ENCODE measurements at regions not wholly inside any gene's neighbourhood (a gene's known extent, or its start where the extent isn't known, plus 50 kb on each side); places are given as distances from the start of the nearest gene placed in this dataset.

DNA sequence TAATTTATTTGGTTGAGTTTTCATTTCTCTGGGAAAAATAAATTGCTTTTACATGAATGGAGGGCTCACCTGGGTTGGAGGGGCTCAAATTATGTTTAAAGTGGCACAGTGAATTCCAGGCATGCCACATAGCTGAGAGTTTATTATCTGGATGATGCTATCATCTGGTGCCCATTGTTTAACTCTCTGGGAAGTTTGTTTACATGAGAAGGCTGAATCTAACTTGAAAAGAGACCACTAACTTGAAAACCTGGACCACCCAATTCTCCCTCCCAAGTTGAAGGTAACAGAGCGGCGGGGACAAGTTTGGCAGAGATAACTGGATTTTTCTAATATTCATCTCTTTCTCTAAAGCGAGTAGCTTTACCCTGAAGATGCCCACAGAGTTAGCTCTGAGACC lies 321.5 kb upstream of the GHITM start:
- Histone ChIP-seq H3K27me3 (ENCODE audit: low read length) (no peaks in the 10 kb centered on the region), H2AFZ (ENCODE audit: low read depth, low read length, severe bottlenecking) (no peak overlapping the region), H3K27ac (ENCODE audit: low read depth, low read length) (no peak overlapping the region), H3K79me2 (ENCODE audit: insufficient read depth, low read length) (no peaks in the 10 kb centered on the region), H3K4me3 (ENCODE audit: insufficient read depth, low read length, poor library complexity, severe bottlenecking) (no peak overlapping the region), H4K20me1 (ENCODE audit: low read depth, low read length) (no peaks in the 10 kb centered on the region), H3K4me2 (ENCODE audit: low read depth, low read length, poor library complexity, severe bottlenecking) (no peak overlapping the region), H3K9me3 (ENCODE audit: insufficient read depth, low read length) (no peaks in the 10 kb centered on the region), H3K9me2 (replicated peaks; ENCODE audit: insufficient read depth, low read length) (no peaks in the 10 kb centered on the region), H3K36me3 (ENCODE audit: low read length) (no peaks in the 10 kb centered on the region), H3K9ac (ENCODE audit: low read length) (no peak overlapping the region), H3F3A (ENCODE audit: insufficient read depth) (no peaks in the 10 kb centered on the region)
- no peak for TF ChIP-seq EZH2phosphoT487 (conservative IDR thresholded peaks at IDR 0.05; ENCODE audit: low read length)
- TF ChIP-seq, protein P1, sequence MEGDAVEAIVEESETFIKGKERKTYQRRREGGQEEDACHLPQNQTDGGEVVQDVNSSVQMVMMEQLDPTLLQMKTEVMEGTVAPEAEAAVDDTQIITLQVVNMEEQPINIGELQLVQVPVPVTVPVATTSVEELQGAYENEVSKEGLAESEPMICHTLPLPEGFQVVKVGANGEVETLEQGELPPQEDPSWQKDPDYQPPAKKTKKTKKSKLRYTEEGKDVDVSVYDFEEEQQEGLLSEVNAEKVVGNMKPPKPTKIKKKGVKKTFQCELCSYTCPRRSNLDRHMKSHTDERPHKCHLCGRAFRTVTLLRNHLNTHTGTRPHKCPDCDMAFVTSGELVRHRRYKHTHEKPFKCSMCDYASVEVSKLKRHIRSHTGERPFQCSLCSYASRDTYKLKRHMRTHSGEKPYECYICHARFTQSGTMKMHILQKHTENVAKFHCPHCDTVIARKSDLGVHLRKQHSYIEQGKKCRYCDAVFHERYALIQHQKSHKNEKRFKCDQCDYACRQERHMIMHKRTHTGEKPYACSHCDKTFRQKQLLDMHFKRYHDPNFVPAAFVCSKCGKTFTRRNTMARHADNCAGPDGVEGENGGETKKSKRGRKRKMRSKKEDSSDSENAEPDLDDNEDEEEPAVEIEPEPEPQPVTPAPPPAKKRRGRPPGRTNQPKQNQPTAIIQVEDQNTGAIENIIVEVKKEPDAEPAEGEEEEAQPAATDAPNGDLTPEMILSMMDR (IDR thresholded peaks at IDR 0.05; ENCODE audit: insufficient read depth, low read length, poor library complexity, severe bottlenecking) = no peak

DNA sequence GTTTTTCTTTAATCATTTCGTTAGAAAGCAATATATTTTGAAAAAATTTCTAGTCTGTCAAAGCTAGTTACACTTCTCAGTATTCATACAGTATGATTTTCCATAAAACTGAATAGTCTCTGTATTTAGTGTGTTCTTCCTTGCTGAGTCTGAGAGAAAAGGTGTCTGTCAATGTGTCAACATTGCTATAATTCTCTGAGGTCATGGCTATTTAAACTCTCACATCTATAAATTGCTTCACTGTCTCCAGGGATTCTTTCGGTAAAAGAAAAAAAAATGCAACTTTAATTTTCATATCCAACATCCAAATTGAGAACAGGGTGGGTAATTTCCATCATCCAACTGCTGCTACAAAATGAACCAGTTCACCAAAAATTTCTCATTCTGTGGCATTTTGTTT lies 319.7 kb upstream of the GHITM start:
- no peaks in the 10 kb centered on the region for H3K27me3 ChIP-seq (ENCODE audit: low read length)
- no peak for TF ChIP-seq EZH2phosphoT487 (conservative IDR thresholded peaks at IDR 0.05; ENCODE audit: low read length)
- TF ChIP-seq, protein P1 (IDR thresholded peaks at IDR 0.05; ENCODE audit: insufficient read depth, low read length, poor library complexity, severe bottlenecking) = no peak
- no peak overlapping the region for H3K9ac ChIP-seq (ENCODE audit: low read length)
- H4K20me1 ChIP-seq (ENCODE audit: low read depth, low read length) = no peaks in the 10 kb centered on the region
- H3K4me3 ChIP-seq (ENCODE audit: insufficient read depth, low read length, poor library complexity, severe bottlenecking) = no peak overlapping the region
- H3K79me2 ChIP-seq (ENCODE audit: insufficient read depth, low read length) = no peaks in the 10 kb centered on the region
- H3K9me3 ChIP-seq (ENCODE audit: insufficient read depth, low read length) = no peaks in the 10 kb centered on the region
- no peak overlapping the region for H2AFZ ChIP-seq (ENCODE audit: low read depth, low read length, severe bottlenecking)
- H3K9me2 ChIP-seq (replicated peaks; ENCODE audit: insufficient read depth, low read length) = no peaks in the 10 kb centered on the region
- H3K27ac ChIP-seq (ENCODE audit: low read depth, low read length) = no peak overlapping the region
- H3F3A ChIP-seq (ENCODE audit: insufficient read depth) = no peaks in the 10 kb centered on the region
- no peak overlapping the region for H3K4me2 ChIP-seq (ENCODE audit: low read depth, low read length, poor library complexity, severe bottlenecking)
- no peaks in the 10 kb centered on the region for H3K36me3 ChIP-seq (ENCODE audit: low read length)

DNA sequence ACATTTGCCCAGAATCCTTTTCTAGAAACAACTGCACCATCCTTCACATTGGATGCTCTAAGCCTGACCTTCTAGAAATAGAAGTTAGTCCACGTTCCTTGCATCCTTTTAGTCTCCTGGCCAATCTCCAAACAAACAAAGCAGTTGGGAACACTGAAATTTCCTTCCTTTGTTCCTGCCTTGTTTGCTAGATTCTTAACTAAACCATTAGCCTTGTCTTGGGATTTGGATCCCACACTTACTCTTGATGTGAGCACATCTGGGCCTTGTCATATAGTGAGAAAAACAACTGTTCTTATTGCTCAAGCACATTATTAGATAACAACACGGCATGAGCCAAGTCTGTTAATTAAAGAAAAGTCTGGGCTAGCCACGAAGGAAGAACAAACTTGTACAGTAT lies 319.3 kb upstream of the GHITM start:
- H3K9me3 ChIP-seq (ENCODE audit: insufficient read depth, low read length) = no peaks in the 10 kb centered on the region
- H3K4me2 ChIP-seq (ENCODE audit: low read depth, low read length, poor library complexity, severe bottlenecking) = no peak overlapping the region
- H3K27me3 ChIP-seq (ENCODE audit: low read length) = no peaks in the 10 kb centered on the region
- TF ChIP-seq, protein P1 (IDR thresholded peaks at IDR 0.05; ENCODE audit: insufficient read depth, low read length, poor library complexity, severe bottlenecking) = no peak
- no peak for TF ChIP-seq EZH2phosphoT487 (conservative IDR thresholded peaks at IDR 0.05; ENCODE audit: low read length)
- H3K9me2 ChIP-seq (replicated peaks; ENCODE audit: insufficient read depth, low read length) = no peaks in the 10 kb centered on the region
- no peaks in the 10 kb centered on the region for H3K79me2 ChIP-seq (ENCODE audit: insufficient read depth, low read length)
- no peak overlapping the region for H2AFZ ChIP-seq (ENCODE audit: low read depth, low read length, severe bottlenecking)
- H3K36me3 ChIP-seq (ENCODE audit: low read length) = no peaks in the 10 kb centered on the region
- H3F3A ChIP-seq (ENCODE audit: insufficient read depth) = no peaks in the 10 kb centered on the region
- H3K9ac ChIP-seq (ENCODE audit: low read length) = no peak overlapping the region
- no peak overlapping the region for H3K27ac ChIP-seq (ENCODE audit: low read depth, low read length)
- H3K4me3 ChIP-seq (ENCODE audit: insufficient read depth, low read length, poor library complexity, severe bottlenecking) = no peak overlapping the region
- no peaks in the 10 kb centered on the region for H4K20me1 ChIP-seq (ENCODE audit: low read depth, low read length)

DNA sequence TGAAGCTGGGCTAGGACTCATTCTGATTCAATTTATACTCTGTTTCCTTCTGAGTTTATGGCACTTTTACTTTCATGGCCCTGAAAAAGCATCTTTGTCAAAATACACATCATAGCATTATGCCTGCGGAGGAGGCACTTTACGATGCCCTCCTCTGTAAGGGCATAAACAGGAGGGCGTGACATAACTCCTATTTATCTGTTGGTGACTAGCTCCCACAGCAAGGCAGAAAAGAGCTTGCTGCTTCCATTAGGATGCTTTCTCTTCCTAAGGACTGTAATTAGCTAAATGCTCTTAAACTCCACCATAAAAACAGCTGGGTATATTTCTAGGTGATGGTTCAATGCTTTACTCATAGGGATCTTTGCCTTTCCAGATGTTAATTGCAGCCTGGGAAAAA lies 315.2 kb upstream of the GHITM start:
- Histone ChIP-seq H3K27me3 (ENCODE audit: low read length) (no peaks in the 10 kb centered on the region), H2AFZ (ENCODE audit: low read depth, low read length, severe bottlenecking) (no peak overlapping the region), H3K9me3 (ENCODE audit: insufficient read depth, low read length) (no peaks in the 10 kb centered on the region), H3K27ac (ENCODE audit: low read depth, low read length) (no peak overlapping the region), H3K9ac (ENCODE audit: low read length) (no peak overlapping the region), H3K9me2 (replicated peaks; ENCODE audit: insufficient read depth, low read length) (no peaks in the 10 kb centered on the region), H3F3A (ENCODE audit: insufficient read depth) (no peaks in the 10 kb centered on the region), H3K79me2 (ENCODE audit: insufficient read depth, low read length) (no peaks in the 10 kb centered on the region), H3K36me3 (ENCODE audit: low read length) (no peaks in the 10 kb centered on the region), H3K4me2 (ENCODE audit: low read depth, low read length, poor library complexity, severe bottlenecking) (no peak overlapping the region), H3K4me3 (ENCODE audit: insufficient read depth, low read length, poor library complexity, severe bottlenecking) (no peak overlapping the region), H4K20me1 (ENCODE audit: low read depth, low read length) (no peaks in the 10 kb centered on the region)
- no peak for TF ChIP-seq EZH2phosphoT487 (conservative IDR thresholded peaks at IDR 0.05; ENCODE audit: low read length)
- TF ChIP-seq, protein P1 (IDR thresholded peaks at IDR 0.05; ENCODE audit: insufficient read depth, low read length, poor library complexity, severe bottlenecking) = no peak

Data from SU-DHL-6 (cell line).